HG02943 (cell line): ENCODE measurements at regions not wholly inside any gene's neighbourhood (a gene's known extent, or its start where the extent isn't known, plus 50 kb on each side); places are given as distances from the start of the nearest gene placed in this dataset.
A peak's percentile ranks its signal among the peaks of the same experiment; 100 is the strongest.
"Not testable (repeated sequence)": the region's sequence is repeated elsewhere in the genome, so short reads cannot be mapped to it uniquely, and the experiment has no call there.

Experiments used
- ATAC-seq: cut with Tn5 transposase; IDR thresholded peaks from one replicate; pipeline ENCODE4 v1.9.1; 2021; ENCODE audit warnings: mild to moderate bottlenecking, low read depth, moderate library complexity; ENCODE audit not compliant: unreplicated experiment

DNA sequence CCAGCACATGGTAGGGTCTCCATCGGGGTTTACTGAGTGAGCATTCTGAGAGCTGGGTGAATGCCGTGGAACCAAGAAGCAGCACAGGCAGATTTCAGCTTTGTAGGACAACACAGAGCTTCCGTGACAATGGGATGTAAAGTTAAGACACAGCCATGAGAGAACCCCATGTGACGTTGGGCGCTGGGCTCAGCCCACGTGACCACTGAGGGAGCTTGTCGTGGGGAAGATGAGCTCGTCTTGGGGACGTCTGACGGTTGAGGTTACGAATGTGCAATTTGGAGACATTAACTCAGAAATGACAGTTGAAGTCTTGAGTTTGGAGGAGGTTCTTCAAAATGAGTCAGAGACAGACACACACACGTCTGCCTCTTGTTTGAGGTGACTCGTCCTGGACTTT, 51.5 kb upstream of the MUC20 start:
- ATAC-seq = not testable (repeated sequence)

DNA sequence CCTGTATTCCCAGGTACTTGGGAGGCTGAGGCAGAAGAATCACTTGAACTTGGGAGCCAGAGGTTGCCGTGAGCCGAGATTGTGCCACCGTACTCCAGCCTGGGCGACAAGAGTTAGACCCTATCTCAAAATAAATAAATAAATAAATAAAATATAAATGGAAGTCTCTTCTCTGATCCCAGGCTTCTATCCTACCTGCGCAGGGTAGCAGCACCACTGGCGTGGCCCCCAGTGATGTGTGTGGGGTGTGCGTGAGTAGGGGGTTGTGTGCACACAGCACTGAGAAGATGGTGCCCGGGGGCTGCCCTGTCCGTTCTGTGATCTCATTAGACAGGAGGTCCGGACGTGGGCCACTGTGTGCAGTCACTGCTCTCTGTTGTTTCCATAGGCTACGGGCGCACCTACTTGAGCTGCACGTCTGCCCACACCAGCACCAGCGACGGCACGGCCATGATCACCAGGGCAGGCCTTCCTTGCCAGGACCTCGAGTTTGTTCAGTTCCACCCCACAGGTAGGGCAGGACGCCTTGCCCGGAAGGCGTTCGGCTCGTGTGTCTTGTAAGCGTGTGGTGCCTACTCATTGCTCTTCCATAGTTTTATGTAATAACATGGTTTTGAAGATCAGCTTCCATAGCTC, 52.5 kb upstream of the MUC20 start:
- ATAC-seq = not testable (repeated sequence)

DNA sequence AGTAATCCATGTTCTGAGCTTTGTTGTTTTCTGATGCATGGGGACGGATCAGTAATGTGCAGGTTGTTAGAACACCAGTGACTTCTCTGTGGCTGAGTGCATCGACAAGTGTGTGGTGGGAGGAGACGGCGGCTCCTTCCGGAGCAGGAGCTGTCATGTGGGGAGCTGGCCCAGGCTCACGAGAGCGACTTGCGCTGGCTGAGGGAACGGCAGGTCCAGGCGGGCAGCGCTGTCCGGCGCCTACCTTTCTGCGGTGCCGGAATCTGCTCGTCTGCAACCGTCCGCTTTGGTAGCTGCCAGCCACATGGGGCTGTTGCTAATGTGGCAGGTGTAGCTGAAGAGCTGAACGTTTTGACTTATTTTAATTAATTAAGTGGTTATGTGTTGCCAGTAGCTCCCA, 55.5 kb upstream of the MUC20 start:
- not testable (repeated sequence) for ATAC-seq

DNA sequence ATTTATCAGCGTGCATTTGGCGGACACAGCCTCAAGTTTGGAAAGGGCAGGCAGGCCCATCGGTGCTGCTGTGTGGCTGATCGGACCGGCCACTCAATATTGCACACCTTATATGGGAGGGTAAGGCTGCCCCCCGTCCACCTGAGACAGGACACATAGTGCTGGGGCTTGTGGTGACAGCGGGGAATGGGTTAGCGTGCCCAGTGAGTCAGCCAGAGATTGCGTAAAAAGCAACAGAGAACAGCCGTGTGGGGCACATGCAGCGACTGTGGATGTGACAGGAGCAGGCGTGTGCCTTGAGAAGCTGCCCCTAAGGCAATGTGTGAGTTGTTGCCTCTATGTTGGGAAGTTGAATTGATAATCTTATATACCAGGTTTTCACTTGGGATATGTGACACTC, 56.6 kb upstream of the MUC20 start:
- ATAC-seq = not testable (repeated sequence)

DNA sequence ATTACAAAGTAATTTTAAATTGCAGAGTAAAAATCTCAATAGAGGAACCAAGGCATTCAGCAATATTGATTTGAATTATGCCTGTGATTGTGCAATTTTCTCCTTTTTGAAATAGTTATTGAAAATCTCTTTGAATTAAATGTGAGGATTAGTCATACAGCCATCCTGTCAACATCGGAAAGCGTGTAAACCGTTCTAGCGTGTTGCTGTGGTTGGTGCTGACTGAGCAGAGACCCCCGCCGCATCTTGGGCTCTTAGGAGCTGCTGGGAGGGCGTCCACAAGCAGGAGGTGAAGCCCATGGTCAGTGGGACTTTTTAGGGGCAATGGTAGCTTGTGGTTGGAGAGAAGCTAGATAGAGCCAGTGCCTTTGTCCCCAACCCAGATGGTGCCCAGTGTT, 61.6 kb upstream of the MUC20 start:
- not testable (repeated sequence) for ATAC-seq

DNA sequence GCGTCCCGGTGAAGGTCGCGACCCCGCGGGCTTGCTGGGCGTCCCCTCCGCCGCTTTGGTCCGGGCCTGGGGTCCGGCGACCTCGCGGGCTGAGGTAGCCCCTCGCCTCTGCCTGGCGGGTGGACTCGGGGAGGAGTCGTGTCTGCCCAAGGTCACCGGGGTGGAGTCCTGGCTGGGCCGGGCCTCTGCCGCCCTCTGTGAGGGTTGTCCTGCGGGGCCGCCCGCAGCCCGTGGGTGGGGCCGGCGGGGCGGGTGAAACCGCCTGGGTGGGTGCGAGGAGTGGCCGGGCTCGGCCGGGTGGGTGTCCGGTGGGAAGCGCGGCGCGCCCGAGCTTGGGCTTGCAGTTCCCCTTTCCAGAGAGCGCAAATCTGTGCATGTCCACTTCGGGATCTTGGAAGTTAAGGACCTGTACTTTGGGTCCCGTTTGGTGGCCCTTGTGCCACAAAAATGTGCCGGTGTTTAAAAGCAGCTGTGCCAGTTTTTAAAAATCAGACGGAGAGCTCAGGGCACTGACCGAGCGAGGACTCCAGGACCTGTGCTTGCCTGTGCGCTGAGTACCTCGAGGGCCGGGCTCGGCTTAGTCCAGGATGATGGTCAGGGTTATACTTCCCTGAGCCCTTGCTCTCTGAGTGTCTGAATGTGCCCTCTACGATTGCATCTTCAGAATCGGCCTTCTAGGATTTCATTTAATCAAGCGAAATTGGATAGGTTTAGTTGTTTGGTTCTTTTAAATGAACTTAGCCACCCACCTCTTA, 62.2 kb upstream of the MUC20 start:
- peak; percentile 28 for ATAC-seq

DNA sequence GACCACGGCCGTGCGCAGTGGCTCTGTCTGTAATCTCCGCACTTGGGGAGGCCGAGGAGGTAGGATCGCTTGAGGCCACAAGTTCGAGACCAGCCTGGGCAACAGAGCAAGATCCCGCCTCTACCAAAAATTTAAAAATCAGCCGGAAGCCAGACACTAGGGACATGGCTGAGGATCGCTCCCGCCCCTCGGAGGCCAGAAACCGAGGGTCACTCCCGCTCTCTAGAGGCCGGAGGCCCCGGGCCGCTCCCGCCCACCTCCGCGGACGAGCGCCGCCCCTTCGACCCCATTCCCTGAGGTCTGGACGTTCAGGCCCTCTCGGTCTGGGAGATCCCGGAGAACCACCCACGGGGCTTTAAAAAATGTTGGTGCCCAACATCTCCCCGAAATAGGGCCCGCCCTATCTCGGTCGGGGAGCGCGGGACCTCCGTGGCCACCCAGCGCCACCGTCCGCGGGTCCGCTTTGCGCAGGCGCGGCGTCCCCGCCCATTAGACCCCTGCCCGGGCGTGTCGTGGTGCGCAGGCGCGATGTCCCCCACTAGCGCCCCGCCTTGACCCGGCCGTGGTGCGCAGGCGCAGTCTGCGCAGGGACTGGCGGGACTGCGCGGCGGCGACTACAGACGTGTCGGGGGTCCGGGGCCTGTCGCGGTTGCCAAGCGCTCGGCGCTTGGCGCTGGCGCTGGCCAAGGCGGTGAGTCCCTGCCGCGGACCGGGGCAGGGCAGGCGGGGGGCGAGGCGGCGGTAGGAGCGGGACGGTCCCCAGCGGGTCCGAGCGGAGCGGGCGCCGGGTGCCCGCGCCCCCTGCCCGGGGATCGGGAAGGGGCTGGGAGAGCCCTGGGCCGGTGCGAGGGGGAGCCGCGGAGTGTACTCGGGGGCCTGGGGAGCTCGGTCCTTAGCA, 63.1 kb upstream of the MUC20 start:
- ATAC-seq = peak; percentile 84

DNA sequence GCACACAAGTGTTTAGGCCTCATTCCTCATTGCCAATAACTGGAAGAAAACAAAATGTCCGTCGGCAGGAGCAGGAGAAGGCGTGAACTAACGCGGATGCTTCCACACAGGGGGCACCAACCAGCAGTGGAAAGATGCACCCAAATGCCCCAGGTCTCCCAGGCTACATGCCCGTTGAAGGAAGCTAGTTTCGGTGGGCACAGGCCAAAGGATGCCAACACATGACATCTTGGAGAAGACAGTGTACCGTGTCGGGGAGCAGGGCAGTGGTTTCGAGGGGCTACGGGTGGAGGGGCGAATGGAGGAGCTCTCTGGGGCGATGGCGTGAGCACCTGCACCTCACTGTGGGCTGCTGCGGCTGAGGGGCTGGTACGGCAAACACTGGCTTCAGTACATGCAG, 64.7 kb upstream of the MUC20 start:
- ATAC-seq = not testable (repeated sequence)

DNA sequence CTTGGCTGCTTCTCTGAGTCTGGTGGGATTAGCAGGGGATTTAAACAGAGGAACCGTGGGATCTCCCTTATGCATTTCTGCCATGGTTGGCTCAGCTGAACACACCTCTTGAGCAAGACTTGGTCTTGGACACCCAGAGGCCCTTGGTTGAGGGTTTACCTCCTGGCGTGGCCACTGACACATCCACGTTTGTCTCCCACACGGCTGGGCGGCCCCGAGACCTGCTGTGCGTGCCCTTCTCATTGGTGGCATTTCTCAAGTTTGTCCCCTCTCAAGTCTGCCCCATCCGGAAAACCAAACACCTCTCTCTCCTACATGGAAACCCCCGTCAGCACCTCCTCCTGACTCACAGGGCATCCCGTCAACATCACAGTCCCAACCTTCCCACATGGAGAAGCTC, 66.0 kb upstream of the MUC20 start:
- ATAC-seq = not testable (repeated sequence)

DNA sequence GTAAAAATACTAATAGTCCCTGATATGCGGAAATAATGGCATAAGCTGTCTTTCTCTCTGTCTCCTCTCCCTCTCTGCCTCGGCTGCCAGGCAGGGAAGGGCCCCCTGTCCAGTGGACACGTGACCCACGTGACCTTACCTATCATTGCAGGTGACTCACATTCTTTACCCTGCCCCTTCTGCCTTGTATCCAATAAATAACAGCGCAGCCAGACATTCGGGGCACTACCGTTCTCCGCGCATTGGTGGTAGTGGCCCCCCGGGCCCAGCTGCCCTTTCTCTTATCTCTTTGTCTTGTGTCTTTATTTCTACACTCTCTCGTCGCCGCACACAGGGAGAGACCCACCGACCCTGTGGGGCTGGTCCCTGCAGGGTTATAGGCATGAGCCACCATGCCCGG, 66.6 kb upstream of the MUC20 start:
- ATAC-seq = not testable (repeated sequence)

DNA sequence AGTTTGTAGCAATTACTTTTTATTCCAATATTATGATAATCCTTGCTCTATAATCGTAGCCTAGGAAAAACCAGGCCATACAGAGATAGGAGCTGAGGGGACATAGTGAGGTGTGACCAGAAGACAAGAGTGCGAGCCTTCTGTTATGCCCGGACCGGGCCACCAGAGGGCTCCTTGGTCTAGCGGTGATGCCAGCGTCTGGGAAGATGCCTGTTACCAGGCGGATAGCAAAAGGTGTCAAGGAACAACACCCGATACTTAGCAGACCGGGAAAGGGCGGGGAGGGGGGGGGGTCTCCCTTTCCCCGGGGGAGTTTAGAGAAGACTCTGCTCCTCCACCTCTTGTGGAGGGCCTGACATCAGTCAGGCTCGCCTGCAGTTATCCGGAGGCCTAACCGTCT, 67.1 kb upstream of the MUC20 start:
- ATAC-seq = not testable (repeated sequence)

DNA sequence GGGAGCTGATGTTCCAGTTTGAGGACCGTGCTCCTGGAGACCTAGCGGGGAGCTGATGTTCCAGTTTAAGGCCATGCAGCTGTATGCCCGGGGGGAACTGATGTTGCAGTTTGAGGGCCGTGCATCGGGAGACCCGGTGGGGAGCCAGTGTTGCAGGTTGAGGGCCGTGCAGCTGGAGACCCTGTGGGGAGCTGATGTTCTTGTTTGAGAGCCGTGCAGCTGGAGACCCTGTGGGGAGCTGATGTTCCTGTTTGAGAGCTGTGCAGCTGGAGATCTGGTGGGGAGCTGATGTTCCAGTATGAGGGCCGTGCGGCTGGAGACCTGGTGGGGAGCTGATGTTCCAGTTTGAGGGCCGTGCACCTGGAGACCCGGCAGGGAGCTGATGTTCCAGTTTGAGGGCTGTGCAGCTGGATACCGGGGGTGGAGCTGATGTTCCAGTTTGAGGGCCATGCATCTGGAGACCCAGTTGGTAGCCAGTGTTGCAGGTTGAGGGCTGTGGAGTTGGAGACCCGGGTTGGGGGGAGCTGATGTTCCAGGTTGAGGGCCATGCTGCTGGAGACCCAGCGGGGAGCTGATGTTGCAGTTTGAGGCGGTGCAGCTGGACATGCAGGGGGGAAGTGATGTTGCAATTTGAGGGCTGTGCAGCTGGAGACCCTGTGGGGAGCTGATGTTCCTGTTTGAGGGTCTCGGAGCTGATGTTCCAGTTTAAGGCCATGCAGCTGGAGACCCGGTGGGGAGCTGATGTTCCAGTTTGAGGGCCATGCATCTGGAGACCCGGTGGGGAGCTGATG, 64.4 kb upstream of the APOD start:
- not testable (repeated sequence) for ATAC-seq

DNA sequence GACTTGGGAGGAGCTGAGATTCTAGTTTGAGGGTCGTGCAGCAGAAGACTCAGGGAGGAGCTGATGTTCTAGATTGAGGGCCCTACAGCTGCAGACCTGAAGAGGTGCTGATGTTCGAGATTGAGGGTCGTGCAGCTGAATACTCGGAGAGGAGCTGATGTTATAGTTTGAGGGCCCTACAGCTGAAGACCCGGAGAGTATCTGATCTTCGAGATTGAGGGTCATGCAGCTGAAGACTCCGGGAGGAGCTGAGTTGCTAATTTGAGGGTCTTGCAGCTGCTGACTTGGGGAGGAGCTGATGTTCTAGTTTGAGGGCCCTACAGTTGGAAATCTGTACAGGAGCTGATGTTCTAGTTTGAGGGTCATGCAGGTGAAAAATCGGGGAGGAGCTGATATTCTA, 62.1 kb upstream of the APOD start:
- ATAC-seq = not testable (repeated sequence)

DNA sequence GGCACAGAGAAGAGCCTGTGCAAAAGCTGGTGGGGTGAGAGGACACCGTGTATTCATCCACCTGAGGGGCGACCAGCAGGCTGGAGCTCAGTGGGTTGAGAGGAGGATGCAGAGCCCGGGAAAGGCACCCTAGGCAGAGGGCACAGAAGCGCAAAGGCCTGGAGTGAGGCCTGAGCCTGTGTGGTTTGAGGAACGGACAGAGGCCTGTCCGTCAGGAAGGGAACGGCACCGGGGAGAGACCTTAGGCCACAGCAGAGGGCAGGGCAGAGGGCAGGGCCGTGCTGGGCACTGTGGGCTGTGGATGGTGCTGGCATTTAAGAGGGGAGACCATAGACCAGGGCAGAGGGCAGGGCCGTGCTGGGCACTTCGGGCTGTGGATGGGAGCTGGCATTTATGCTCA, 59.5 kb upstream of the APOD start:
- ATAC-seq = not testable (repeated sequence)

DNA sequence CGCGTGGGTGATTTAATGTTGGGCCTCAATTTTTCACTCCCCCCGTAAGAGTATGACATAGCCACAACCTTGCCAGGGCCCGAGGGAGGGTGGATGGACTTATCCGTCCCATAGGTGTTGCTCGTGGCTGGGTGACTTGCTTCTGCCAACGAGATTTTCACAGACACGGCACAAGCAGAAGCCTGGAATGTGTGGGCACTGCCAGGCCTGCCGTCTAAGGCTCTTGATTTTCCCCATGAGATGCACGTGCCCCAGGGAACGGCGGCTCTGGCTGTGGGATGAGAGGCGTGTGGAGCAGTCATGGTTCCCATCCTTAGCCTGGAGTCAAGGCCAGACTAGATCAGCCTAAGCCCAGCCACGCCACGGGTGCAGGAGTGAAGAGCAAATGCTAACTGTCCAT, 58.6 kb upstream of the APOD start:
- ATAC-seq = not testable (repeated sequence)

DNA sequence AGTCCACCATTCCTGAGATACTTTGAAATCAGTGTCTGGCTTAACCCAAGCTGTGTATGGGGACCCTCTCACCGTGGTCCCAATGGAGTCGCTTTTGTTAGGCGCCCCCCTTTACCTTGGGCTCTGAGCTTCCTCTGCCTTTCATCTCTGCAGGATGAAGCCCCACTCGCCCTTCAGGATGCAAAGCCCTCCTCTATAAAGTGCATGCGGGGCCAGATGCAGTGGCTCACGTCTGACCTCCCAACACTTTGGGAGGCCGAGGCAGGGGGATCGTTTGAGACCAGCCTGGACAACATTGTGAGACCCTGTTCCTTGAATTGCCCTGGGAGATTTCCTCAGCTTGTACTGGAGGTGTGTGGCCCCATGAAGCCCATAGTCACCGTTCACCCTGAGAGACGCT, 54.7 kb upstream of the APOD start:
- ATAC-seq = not testable (repeated sequence)

DNA sequence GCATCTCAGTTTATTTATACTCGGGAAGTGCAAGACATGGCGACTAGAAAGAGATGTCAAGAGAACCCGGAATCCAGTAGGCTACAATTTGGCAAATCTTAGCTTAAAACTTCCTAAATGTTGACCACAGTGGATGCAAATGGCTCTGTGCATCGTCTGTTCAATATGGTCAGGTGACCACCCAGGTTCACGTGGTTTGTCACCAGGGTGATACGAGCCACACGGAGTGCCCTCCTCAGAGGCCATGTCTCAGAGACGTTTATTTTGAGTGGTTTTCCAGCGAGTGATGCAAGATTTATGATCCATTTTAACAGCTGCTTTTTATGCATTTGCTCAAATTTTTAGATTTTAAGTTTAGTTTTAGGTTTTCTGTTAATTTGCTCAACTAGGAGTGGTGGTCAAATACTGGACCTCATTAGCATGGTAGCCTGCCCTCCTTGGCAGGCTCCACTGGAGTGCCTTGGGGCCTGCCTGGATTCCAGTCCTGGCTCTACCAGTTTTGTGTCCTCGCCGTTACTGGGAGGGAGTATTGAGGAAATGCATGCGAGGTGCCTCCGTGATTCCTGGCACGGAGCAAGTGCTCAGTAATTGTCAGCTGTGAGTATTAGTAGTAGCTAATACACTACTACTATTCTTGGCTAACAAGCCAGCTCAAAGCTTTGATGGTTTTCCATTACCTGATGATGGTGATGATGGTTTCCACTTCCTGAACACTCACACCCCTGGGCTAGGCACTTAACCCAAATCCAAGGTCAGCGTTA, 53.9 kb upstream of the APOD start:
- not testable (repeated sequence) for ATAC-seq

DNA sequence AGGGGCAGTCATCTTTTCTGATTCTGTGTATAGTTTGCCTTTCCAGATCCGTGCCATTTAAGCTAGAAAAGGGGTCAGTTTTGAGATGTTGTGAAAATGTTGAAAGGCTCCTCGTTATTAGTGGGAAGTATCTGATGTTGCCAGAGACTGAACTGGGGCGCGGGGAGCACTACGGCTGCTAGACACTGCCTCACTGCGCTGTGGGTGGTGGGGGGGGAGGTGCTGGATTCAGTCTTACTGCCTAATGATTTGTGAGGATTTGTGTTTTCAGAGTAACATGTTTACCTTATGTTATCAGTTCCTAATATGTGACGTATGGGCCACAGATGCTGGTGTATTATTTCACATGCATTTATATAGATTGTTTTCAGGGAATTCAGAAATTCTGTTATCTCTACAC, 53.3 kb upstream of the APOD start:
- not testable (repeated sequence) for ATAC-seq

DNA sequence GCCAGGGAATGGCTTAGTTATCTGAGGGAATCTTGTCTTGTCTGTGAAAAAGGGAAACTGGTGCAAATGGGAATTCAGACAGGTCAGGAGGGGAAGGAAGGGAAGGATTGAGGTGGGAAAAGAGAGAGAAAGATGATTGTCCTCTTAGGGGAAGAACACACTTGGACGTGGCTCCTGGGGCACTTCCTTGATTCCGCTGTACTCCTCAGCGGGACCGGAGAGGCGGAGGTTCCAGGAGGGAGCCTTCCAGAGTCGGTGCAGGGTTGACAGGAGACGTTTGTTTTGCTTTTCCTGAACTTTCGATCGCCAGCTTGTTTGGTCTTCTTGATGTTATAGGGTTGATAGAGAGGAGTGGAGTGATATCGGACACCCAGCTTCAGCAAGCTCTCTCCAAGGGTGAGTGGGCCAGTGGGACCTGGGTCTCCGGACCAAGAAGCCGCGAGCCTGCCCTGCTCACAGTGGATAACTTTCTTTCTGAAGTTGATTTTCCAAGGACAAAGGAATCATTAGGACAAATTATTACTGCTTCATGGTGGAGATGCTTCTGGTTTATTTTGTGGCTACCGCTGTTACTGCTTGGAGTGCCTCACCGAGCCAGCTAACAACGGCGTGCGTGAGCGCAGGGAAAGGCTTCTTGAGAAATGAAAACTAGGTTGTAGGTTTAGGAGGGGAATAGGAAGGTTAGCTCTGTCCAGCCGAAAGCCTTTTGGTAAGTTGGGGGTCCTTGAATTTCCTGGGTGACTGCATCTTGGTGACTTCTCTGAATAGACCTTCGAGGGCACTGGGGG, 52.4 kb upstream of the APOD start:
- ATAC-seq = not testable (repeated sequence)
